HL-60 (cell line): ENCODE measurements at regions not wholly inside any gene's neighbourhood (a gene's known extent, or its start where the extent isn't known, plus 50 kb on each side); places are given as distances from the start of the nearest gene placed in this dataset.

Source experiments
- DNase-seq, 2 experiments: peaks; one replicate each; pipeline ENCODE4 v3.0.0-alpha.2; 2010 to 2020; ENCODE audit warnings: low read depth in 1 of 2, low spot score in 1 of 2
- H3K27ac ChIP-seq: fragments of 250-450 bp; sonication (Bioruptor Pico); replicated peaks from 2 replicates; pipeline ENCODE4 v1.5.1; 2020; ENCODE audit warnings: mild to moderate bottlenecking, moderate library complexity
- H3K27me3 ChIP-seq: fragments of 250-450 bp; sonication (Bioruptor Pico); 2 replicates; pipeline ENCODE4 v1.5.1; 2021; ENCODE audit warnings: mild to moderate bottlenecking, moderate library complexity; ENCODE audit not compliant: insufficient read depth, poor library complexity, severe bottlenecking
- H3K4me3 ChIP-seq: replicated peaks from 2 replicates; pipeline ENCODE4 v1.5.1; 2011; ENCODE audit warnings: mild to moderate bottlenecking, control low read depth, low read length; ENCODE audit not compliant: insufficient read depth
- GABPA ChIP-seq: IDR thresholded peaks from 2 replicates; pipeline ENCODE4 v1.6.1; 2012; ENCODE audit warnings: low read depth
- POLR2AphosphoS5 ChIP-seq: IDR thresholded peaks from 2 replicates; pipeline ENCODE4 v1.6.1; 2012; ENCODE audit warnings: low read depth
- SPI1 ChIP-seq: IDR thresholded peaks from 2 replicates; pipeline ENCODE4 v1.6.1; 2012; ENCODE audit warnings: low read depth, mild to moderate bottlenecking, borderline replicate concordance
- TF ChIP-seq, protein P1 (sequence below): IDR thresholded peaks from one replicate; pipeline ENCODE4 v1.5.1; 2011; ENCODE audit warnings: low read length, control low read depth, inconsistent platforms; ENCODE audit not compliant: insufficient read depth
- TF ChIP-seq, protein P2 (sequence below): IDR thresholded peaks from 2 replicates; pipeline ENCODE4 v1.6.1; 2012; ENCODE audit warnings: low read depth; ENCODE audit not compliant: insufficient replicate concordance

DNA sequence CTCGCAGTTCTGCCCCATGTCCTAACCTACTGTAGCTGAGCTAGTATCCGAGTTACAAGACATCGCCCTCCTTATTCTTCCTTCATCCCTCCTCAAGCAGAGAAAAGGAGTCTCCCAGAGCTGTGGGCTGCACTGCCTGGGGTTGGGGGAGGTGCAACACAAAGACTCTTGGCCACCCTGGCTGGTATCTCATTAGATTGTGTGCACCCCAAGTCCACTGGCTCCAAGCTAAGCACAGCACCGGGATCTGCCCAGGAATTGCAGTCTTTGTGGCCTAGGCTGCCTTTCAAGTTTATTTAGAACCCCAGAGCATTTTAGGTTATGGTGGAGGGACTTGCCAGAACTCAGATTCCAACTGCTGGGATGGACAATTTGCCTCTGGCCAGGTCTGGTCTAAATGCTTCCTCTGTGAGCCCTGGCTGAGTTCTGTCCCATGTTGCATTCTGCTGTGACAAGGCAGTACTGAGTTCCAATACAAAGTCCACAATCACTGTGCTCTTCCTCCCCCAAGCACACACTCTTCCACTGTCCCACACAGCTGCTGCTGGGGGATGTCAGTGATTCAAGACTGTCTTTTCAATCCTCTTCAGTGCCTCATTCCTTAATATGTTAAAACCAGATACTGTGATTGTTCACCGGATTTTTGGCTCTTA lies 169.6 kb upstream of the CLEC14A start:
- Histone ChIP-seq H3K27me3 (no peaks in the 10 kb centered on the region), H3K4me3 (no peak overlapping the region), H3K27ac (no peak overlapping the region)
- TF ChIP-seq, protein P1, sequence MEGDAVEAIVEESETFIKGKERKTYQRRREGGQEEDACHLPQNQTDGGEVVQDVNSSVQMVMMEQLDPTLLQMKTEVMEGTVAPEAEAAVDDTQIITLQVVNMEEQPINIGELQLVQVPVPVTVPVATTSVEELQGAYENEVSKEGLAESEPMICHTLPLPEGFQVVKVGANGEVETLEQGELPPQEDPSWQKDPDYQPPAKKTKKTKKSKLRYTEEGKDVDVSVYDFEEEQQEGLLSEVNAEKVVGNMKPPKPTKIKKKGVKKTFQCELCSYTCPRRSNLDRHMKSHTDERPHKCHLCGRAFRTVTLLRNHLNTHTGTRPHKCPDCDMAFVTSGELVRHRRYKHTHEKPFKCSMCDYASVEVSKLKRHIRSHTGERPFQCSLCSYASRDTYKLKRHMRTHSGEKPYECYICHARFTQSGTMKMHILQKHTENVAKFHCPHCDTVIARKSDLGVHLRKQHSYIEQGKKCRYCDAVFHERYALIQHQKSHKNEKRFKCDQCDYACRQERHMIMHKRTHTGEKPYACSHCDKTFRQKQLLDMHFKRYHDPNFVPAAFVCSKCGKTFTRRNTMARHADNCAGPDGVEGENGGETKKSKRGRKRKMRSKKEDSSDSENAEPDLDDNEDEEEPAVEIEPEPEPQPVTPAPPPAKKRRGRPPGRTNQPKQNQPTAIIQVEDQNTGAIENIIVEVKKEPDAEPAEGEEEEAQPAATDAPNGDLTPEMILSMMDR = no peak
- TF ChIP-seq SPI1 (no peak), POLR2AphosphoS5 (no peak), GABPA (no peak)
- TF ChIP-seq, protein P2, sequence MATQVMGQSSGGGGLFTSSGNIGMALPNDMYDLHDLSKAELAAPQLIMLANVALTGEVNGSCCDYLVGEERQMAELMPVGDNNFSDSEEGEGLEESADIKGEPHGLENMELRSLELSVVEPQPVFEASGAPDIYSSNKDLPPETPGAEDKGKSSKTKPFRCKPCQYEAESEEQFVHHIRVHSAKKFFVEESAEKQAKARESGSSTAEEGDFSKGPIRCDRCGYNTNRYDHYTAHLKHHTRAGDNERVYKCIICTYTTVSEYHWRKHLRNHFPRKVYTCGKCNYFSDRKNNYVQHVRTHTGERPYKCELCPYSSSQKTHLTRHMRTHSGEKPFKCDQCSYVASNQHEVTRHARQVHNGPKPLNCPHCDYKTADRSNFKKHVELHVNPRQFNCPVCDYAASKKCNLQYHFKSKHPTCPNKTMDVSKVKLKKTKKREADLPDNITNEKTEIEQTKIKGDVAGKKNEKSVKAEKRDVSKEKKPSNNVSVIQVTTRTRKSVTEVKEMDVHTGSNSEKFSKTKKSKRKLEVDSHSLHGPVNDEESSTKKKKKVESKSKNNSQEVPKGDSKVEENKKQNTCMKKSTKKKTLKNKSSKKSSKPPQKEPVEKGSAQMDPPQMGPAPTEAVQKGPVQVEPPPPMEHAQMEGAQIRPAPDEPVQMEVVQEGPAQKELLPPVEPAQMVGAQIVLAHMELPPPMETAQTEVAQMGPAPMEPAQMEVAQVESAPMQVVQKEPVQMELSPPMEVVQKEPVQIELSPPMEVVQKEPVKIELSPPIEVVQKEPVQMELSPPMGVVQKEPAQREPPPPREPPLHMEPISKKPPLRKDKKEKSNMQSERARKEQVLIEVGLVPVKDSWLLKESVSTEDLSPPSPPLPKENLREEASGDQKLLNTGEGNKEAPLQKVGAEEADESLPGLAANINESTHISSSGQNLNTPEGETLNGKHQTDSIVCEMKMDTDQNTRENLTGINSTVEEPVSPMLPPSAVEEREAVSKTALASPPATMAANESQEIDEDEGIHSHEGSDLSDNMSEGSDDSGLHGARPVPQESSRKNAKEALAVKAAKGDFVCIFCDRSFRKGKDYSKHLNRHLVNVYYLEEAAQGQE = no peak
- DNase-seq = no peak

DNA sequence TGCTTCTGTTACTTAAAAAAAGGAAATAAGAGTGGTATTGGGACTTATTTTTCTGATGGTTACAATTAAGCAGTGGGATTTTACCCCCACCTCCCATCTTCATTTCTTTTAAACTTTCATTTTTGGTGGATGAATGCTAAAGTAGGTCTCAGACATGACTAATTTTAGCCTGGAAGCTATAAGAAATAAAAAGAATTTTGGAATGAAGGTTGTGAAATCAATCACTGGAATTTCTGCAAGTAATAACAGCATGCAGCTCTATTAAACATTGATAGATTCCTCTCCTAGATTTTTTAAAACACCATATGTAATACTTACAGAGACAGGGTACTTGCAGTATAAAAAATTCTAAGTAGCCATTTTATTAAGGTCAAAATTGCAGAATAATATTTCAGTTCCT lies 164.2 kb upstream of the CLEC14A start:
- H3K4me3 ChIP-seq = no peak overlapping the region
- no peak for DNase-seq
- H3K27ac ChIP-seq = no peak overlapping the region
- no peaks in the 10 kb centered on the region for H3K27me3 ChIP-seq
- TF ChIP-seq, protein P2 = no peak
- TF ChIP-seq SPI1 (no peak), POLR2AphosphoS5 (no peak), GABPA (no peak)

DNA sequence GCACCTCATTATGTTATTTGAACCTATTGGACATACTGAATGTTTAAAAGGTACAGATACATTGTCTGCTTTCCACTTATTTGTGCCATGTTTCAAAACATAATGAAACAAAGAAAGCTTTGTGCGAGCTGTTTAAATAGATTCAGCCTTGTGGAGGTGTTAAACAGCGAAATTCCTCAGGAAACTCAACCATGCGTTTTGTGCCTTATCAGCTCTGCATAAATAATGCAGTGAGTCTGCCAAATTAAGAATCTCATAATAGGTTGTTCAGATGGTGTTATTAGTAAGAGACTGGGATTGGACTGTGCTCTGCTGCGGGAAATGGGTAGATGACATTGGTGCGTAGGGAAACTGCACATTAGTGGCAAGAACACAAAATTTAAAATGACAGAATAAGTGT lies 163.7 kb upstream of the CLEC14A start:
- no peaks in the 10 kb centered on the region for H3K27me3 ChIP-seq
- no peak overlapping the region for H3K27ac ChIP-seq
- H3K4me3 ChIP-seq = no peak overlapping the region
- no peak for TF ChIP-seq GABPA
- TF ChIP-seq, protein P1 = no peak
- TF ChIP-seq SPI1 = no peak
- TF ChIP-seq, protein P2 = no peak
- no peak for TF ChIP-seq POLR2AphosphoS5
- DNase-seq = no peak
